Neutrophil (primary cell): ENCODE measurements at regions not wholly inside any gene's neighbourhood (a gene's known extent, or its start where the extent isn't known, plus 50 kb on each side); places are given as distances from the start of the nearest gene placed in this dataset.

Experiments
- H3K27ac ChIP-seq: fragments of 200-600 bp; sonication (generic); 2 replicates; pipeline ENCODE4 v1.5.1; 2016; ENCODE audit warnings: mild to moderate bottlenecking, moderate library complexity
- H3K27me3 ChIP-seq: fragments of 200-600 bp; sonication (generic); 2 replicates; pipeline ENCODE4 v1.6.0; 2016; ENCODE audit warnings: mild to moderate bottlenecking
- H3K36me3 ChIP-seq: fragments of 200-600 bp; sonication (generic); 2 replicates; pipeline ENCODE4 v1.5.1; 2017
- H3K4me1 ChIP-seq, 2 experiments: fragments of 200-600 bp in 1 of 2; sonication (generic) in 1 of 2; 1 replicate in 1 of 2; 2 replicates in 1 of 2; pipeline versions ENCODE4 v1.5.1 to v1.6.1; 2013 to 2016; ENCODE audit warnings: low read depth in 1 of 2, low read length in 1 of 2, mild to moderate bottlenecking in 1 of 2, moderate library complexity in 1 of 2; ENCODE audit not compliant: control insufficient read depth in 1 of 2, insufficient read depth in 1 of 2
- H3K4me3 ChIP-seq, 2 experiments: fragments of 200-600 bp in 1 of 2; sonication (generic) in 1 of 2; 1 replicate in 1 of 2; 2 replicates in 1 of 2; pipeline ENCODE4 v1.5.1; 2013 to 2016; ENCODE audit warnings: low read depth in 1 of 2, low read length in 1 of 2, mild to moderate bottlenecking in 1 of 2, moderate library complexity in 1 of 2
- H3K9me3 ChIP-seq: fragments of 200-600 bp; sonication (generic); 2 replicates; pipeline ENCODE4 v1.5.1; 2016
- CTCF ChIP-seq: fragments of 200-600 bp; sonication (generic); IDR thresholded peaks from 2 replicates; pipeline ENCODE4 v1.5.1; 2016; ENCODE audit warnings: antibody characterized with exemption

DNA sequence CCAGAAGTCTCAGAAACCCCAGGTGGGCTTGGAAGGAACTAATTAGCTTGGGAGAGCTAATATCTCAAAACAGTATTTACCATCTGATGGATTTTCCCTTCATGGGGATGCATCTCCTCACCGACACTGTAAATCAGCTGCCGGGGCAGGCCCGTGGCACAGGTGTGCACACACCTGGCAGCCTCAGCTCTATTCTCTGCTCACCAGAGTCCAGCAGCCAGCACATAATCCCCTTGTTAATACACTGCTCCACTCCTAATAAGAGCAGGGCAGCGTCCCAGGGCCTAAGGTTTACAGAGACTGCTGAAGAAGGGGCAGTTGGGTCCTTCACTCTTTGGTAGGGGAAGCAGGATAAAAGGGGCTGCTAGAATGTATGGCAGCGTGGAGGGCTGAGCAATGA is 200.0 kb downstream of the TOMM20 start:
- Histone ChIP-seq H3K27me3 (no peaks in the 10 kb centered on the region), H3K36me3 (no peaks in the 10 kb centered on the region), H3K27ac (no peak overlapping the region), H3K4me3 (no peak overlapping the region), H3K4me1 (peaks cover 12 to 15% of the 10 kb centered on the region in 2 experiments), H3K9me3 (no peaks in the 10 kb centered on the region)
- TF ChIP-seq CTCF, result no peak

- Histone ChIP-seq H3K4me1 (peaks cover 7 to 9% of the 10 kb centered on the region in 2 experiments), H3K27ac (no peak overlapping the region), H3K27me3 (no peaks in the 10 kb centered on the region), H3K4me3 (no peak overlapping the region), H3K9me3 (no peaks in the 10 kb centered on the region), H3K36me3 (no peaks in the 10 kb centered on the region)
- TF ChIP-seq CTCF, result no peak
Observed at GRCh38 chr1:234927971-234928640, 200.5 kb downstream of the TOMM20 start.

DNA sequence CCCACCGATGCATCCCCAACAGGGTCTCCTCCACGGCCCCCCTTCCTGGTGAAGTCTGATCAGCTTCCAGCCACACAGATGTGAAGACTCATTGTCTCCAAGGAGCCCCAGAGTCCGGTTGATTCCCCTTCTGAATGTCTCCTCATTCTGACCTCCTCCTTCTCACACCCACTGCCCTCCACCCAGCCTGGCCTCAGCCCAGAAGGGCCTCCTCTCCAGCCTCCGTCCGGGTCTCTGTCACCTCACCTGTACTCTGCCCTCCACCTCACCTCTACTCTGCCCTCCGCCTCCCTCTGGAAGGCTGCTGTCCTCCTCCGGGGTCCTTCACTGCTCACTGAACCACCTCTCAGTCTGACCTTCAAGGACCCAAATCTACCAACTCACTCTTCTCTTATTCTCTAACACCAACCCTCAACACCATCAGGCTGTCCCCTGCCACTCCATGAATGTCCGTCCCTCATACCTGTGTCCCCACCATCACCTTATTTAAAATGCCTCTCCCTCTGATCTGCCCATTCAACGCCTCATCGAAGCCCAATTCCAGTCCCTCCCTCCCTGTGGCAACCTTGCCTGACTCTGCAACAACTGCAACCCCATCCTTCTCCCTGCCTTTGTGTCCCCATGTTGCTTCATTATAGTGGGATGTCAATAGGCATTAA is 201.2 kb downstream of the TOMM20 start:
- no peak for TF ChIP-seq CTCF
- Histone ChIP-seq H3K4me1 (peaks cover under 1 to 3% of the 10 kb centered on the region in 2 experiments), H3K4me3 (no peak overlapping the region), H3K9me3 (no peaks in the 10 kb centered on the region), H3K27me3 (no peaks in the 10 kb centered on the region), H3K27ac (no peak overlapping the region), H3K36me3 (no peaks in the 10 kb centered on the region)

GRCh38 chr1:234926559-234927311 is 201.9 kb downstream of the TOMM20 start:
- no peak for TF ChIP-seq CTCF
- Histone ChIP-seq H3K36me3 (no peaks in the 10 kb centered on the region), H3K4me1 (peaks cover 0 to 3% of the 10 kb centered on the region in 2 experiments), H3K9me3 (no peaks in the 10 kb centered on the region), H3K27me3 (no peaks in the 10 kb centered on the region), H3K4me3 (no peak overlapping the region), H3K27ac (no peak overlapping the region)

DNA sequence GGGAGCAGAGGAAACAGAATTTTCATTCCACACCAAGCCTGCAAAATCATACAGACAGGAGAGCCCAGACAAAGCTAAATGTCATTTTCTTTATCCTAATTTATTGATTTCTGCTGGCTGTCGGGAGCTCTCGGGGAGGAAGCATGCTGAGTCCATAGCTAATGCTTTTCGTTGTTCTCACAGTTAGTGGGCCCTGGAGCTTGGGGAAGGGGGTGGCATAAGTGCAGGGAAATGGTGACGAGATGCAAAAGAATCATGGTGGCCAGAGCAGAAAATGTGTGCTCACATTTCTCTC is 202.4 kb downstream of the TOMM20 start:
- Histone ChIP-seq H3K4me3 (no peak overlapping the region), H3K27ac (no peak overlapping the region), H3K9me3 (no peaks in the 10 kb centered on the region), H3K36me3 (no peaks in the 10 kb centered on the region), H3K4me1 (peaks cover 0 to 3% of the 10 kb centered on the region in 2 experiments), H3K27me3 (no peaks in the 10 kb centered on the region)
- no peak for TF ChIP-seq CTCF
